Neural cell (in vitro differentiated cells): ENCODE measurements at regions not wholly inside any gene's neighbourhood (a gene's known extent, or its start where the extent isn't known, plus 50 kb on each side); places are given as distances from the start of the nearest gene placed in this dataset.

ENCODE experiments used
- EZH2 ChIP-seq: fragments of 200-600, 300-800 bp; shearing (Covaris generic), sonication (generic); IDR thresholded peaks from 2 replicates; pipeline ENCODE4 v1.6.1; 2014; ENCODE audit warnings: antibody characterized with exemption, low read length, borderline replicate concordance, mild to moderate bottlenecking; ENCODE audit not compliant: insufficient read depth, poor library complexity, severe bottlenecking
- REST ChIP-seq: IDR thresholded peaks from 2 replicates; pipeline ENCODE4 v1.6.1; 2012; ENCODE audit warnings: borderline replicate concordance
- SMC3 ChIP-seq: fragments of 450-650 bp; conservative IDR thresholded peaks from 2 replicates; pipeline ENCODE4 v1.6.1; 2014; ENCODE audit warnings: antibody characterized with exemption, mild to moderate bottlenecking, moderate library complexity; ENCODE audit not compliant: poor library complexity
- TF ChIP-seq, protein P1 (sequence below): fragments of 450-650 bp; IDR thresholded peaks from 2 replicates; pipeline ENCODE4 v1.5.1; 2014; ENCODE audit warnings: antibody characterized with exemption, mild to moderate bottlenecking, moderate library complexity; ENCODE audit not compliant: poor library complexity, severe bottlenecking

DNA sequence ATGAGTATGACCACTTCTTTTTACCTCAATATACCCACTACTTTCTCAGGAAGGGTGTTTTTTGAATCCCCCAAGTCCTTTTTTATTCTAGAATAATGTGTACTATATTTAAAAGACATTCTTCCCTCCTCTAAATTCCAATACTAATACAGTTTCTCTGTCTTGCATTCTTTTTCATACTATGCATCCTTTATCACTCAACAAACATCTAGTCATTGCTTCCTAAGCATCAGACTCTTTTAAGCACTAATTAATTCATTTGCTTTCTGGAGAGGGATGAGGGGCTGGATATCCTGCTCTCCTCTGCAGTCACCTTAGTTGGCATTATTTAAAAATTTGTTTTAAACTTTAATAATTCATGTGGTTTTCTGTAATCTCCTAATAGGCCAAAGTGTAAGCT is 838.8 kb downstream of the KCNT2 start:
- TF ChIP-seq, protein P1, sequence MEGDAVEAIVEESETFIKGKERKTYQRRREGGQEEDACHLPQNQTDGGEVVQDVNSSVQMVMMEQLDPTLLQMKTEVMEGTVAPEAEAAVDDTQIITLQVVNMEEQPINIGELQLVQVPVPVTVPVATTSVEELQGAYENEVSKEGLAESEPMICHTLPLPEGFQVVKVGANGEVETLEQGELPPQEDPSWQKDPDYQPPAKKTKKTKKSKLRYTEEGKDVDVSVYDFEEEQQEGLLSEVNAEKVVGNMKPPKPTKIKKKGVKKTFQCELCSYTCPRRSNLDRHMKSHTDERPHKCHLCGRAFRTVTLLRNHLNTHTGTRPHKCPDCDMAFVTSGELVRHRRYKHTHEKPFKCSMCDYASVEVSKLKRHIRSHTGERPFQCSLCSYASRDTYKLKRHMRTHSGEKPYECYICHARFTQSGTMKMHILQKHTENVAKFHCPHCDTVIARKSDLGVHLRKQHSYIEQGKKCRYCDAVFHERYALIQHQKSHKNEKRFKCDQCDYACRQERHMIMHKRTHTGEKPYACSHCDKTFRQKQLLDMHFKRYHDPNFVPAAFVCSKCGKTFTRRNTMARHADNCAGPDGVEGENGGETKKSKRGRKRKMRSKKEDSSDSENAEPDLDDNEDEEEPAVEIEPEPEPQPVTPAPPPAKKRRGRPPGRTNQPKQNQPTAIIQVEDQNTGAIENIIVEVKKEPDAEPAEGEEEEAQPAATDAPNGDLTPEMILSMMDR = no peak
- TF ChIP-seq REST (no peak), EZH2 (no peak), SMC3 (no peak)
